NCI-H510A (cell line): ENCODE measurements at regions not wholly inside any gene's neighbourhood (a gene's known extent, or its start where the extent isn't known, plus 50 kb on each side); places are given as distances from the start of the nearest gene placed in this dataset.
"Not testable (repeated sequence)": the region's sequence is repeated elsewhere in the genome, so short reads cannot be mapped to it uniquely, and the experiment has no call there.

ENCODE experiments used
- DNase-seq: peaks from one replicate; lab custom pipeline; 2025; lab: John Stamatoyannopoulos, UW

GRCh38 chr4:189828081-189828697 is 112.5 kb upstream of the FRG1 start:
- DNase-seq = no peak

- no peak for DNase-seq
Observed at GRCh38 chr4:189832528-189832927, 108.1 kb upstream of the FRG1 start.

GRCh38 chr4:189834616-189835015 is 106.1 kb upstream of the FRG1 start:
- DNase-seq = no peak

- DNase-seq = no peak
Observed at GRCh38 chr4:189835505-189835904, 105.2 kb upstream of the FRG1 start.

- no peak for DNase-seq
Observed at GRCh38 chr4:189837471-189837870, 103.2 kb upstream of the FRG1 start.

GRCh38 chr4:189838821-189839497 is 101.7 kb upstream of the FRG1 start:
- no peak for DNase-seq

GRCh38 chr4:189840356-189840755 is 100.3 kb upstream of the FRG1 start:
- no peak for DNase-seq

GRCh38 chr4:189843413-189844009 is 97.2 kb upstream of the FRG1 start:
- DNase-seq = no peak

GRCh38 chr4:189845145-189845846 is 95.4 kb upstream of the FRG1 start:
- no peak for DNase-seq

GRCh38 chr4:189846094-189846493 is 94.6 kb upstream of the FRG1 start:
- DNase-seq = not testable (repeated sequence)

- not testable (repeated sequence) for DNase-seq
Observed at GRCh38 chr4:189846608-189847007, 94.1 kb upstream of the FRG1 start.

GRCh38 chr4:189848672-189849071 is 92.0 kb upstream of the FRG1 start:
- DNase-seq = not testable (repeated sequence)

- DNase-seq = no peak
Observed at GRCh38 chr4:189850239-189850856, 90.3 kb upstream of the FRG1 start.

GRCh38 chr4:189858435-189858834 is 82.2 kb upstream of the FRG1 start:
- DNase-seq = no peak

- no peak for DNase-seq
Observed at GRCh38 chr4:189861101-189861500, 79.6 kb upstream of the FRG1 start.

- no peak for DNase-seq
Observed at GRCh38 chr4:189869236-189869635, 71.4 kb upstream of the FRG1 start.

- DNase-seq = no peak
Observed at GRCh38 chr4:189870511-189871234, 70.0 kb upstream of the FRG1 start.

GRCh38 chr4:189874591-189874990 is 66.1 kb upstream of the FRG1 start:
- no peak for DNase-seq

- DNase-seq = not testable (repeated sequence)
Observed at GRCh38 chr4:189881190-189881589, 59.5 kb upstream of the FRG1 start.

GRCh38 chr4:189888407-189888806 is 52.3 kb upstream of the FRG1 start:
- DNase-seq = not testable (repeated sequence)
